PC-9 (cell line): ENCODE measurements at regions not wholly inside any gene's neighbourhood (a gene's known extent, or its start where the extent isn't known, plus 50 kb on each side); places are given as distances from the start of the nearest gene placed in this dataset.

Experiments used
- CTCF ChIP-seq: fragments of 200-600 bp; sonication (generic); conservative IDR thresholded peaks from 2 replicates; pipeline ENCODE4 v1.6.1; 2017; ENCODE audit warnings: mixed run types, antibody characterized with exemption, mild to moderate bottlenecking, moderate library complexity
- EZH2 ChIP-seq: fragments of 200-600 bp; sonication (generic); IDR thresholded peaks from 2 replicates; pipeline ENCODE4 v1.8.0; 2017; ENCODE audit warnings: antibody characterized with exemption, low read depth

GRCh38 chr5:173806270-173807035, 81.7 kb upstream of the CPEB4 start:
- TF ChIP-seq CTCF (no peak), EZH2 (no peak)
